K562 (cell line): ENCODE measurements at regions not wholly inside any gene's neighbourhood (a gene's known extent, or its start where the extent isn't known, plus 50 kb on each side); places are given as distances from the start of the nearest gene placed in this dataset.

Experiments
- ATAC-seq: fragments of 200-7000 bp; cut with Tn5 transposase; 3 replicates; pipeline ENCODE4 v1.9.1; 2020; ENCODE audit warnings: moderate library complexity
- BruUV-seq: library from RNA; stranded (reverse); fragments of 400-500 nt; replicated peaks from 2 replicates; lab custom pipeline; 2021; lab: Mats Ljungman, UMichigan
- CTCF ChIA-PET: fragments of 300-600 bp; formaldehyde crosslinking; extraction: SDS; loops from one replicate; lab custom pipeline; 2021; ENCODE audit warnings: low intra/inter-chr PET ratio; lab: Yijun Ruan, JAX
- POLR2A ChIA-PET: fragments of 300-600, 350-650 bp; sonication (Branson Sonifier 250); formaldehyde crosslinking; extraction: SDS; loops from one replicate; lab custom pipeline; 2021; ENCODE audit warnings: antibody characterized with exemption, inconsistent platforms; lab: Yijun Ruan, JAX
- DNase-seq, 4 experiments: peaks; one replicate each; pipeline versions ENCODE4 v3.0.0 to v3.0.0-alpha.2; 2011 to 2018; ENCODE audit warnings: low spot score in 3 of 4, mixed read lengths in 3 of 4; ENCODE audit errors: extremely low read depth in 1 of 4
- FAIRE-seq: peaks from 2 replicates; lab custom pipeline; 2011; peaks lifted over from hg19 to GRCh38; lab: Jason Lieb, UNC
- H2AFZ ChIP-seq: 2 replicates; pipeline ENCODE4 v1.6.0; 2011; ENCODE audit warnings: low read depth, low read length, control low read depth, inconsistent platforms
- H3K27ac ChIP-seq: fragments of 200-600 bp; 3 replicates; pipeline ENCODE4 v1.8.0; 2011; ENCODE audit warnings: low read depth, mild to moderate bottlenecking, control low read depth, inconsistent platforms, low read length, moderate library complexity, mixed read lengths; ENCODE audit errors: extremely low read depth
- H3K27me3 ChIP-seq, 2 experiments: fragments of 300-600 bp in 1 of 2; 2 replicates in 1 of 2; 3 replicates in 1 of 2; pipeline versions ENCODE4 v1.6.0 to v1.8.0; 2011; ENCODE audit warnings: inconsistent platforms in 2 of 2, low read length in 2 of 2, mild to moderate bottlenecking in 1 of 2, mixed read lengths in 1 of 2, moderate library complexity in 1 of 2; ENCODE audit not compliant: control insufficient read depth in 2 of 2, insufficient read depth in 2 of 2
- H3K36me3 ChIP-seq: fragments of 300-600 bp; 3 replicates; pipeline ENCODE4 v1.8.0; 2011; ENCODE audit warnings: mild to moderate bottlenecking, low read length, inconsistent platforms; ENCODE audit not compliant: control insufficient read depth, insufficient read depth
- H3K4me1 ChIP-seq, 2 experiments: fragments of 200-600 bp in 1 of 2; replicated peaks in 1 of 2; 2 replicates in 1 of 2; 3 replicates in 1 of 2; pipeline versions ENCODE4 v1.5.1 to v1.8.0; 2011; ENCODE audit warnings: inconsistent platforms in 2 of 2, low read length in 2 of 2, mild to moderate bottlenecking in 1 of 2, mixed read lengths in 1 of 2, moderate library complexity in 1 of 2; ENCODE audit not compliant: control insufficient read depth in 2 of 2, insufficient read depth in 2 of 2
- H3K4me2 ChIP-seq: 2 replicates; pipeline ENCODE4 v1.6.1; 2011; ENCODE audit warnings: low read length, control low read depth, inconsistent platforms, mixed read lengths; ENCODE audit not compliant: insufficient read depth
- H3K4me3 ChIP-seq: fragments of 200-600 bp; sonication (generic), shearing (Covaris generic); 2 replicates; pipeline ENCODE4 v1.5.1; 2016; ENCODE audit warnings: control low read depth, inconsistent platforms
- H3K79me2 ChIP-seq: fragments of 200-600 bp; 3 replicates; pipeline ENCODE4 v1.8.0; 2011; ENCODE audit warnings: low read length, inconsistent platforms; ENCODE audit not compliant: control insufficient read depth, insufficient read depth
- H3K9ac ChIP-seq, 2 experiments: 2 replicates each; pipeline versions ENCODE4 v1.6.0 to v1.6.1; 2011; ENCODE audit warnings: low read depth in 2 of 2, low read length in 2 of 2, control low read depth in 1 of 2, inconsistent platforms in 1 of 2, mild to moderate bottlenecking in 1 of 2, mixed read lengths in 1 of 2; ENCODE audit not compliant: insufficient read depth in 1 of 2
- H3K9me1 ChIP-seq: one replicate; pipeline ENCODE4 v1.6.0; 2011; ENCODE audit warnings: inconsistent platforms, mild to moderate bottlenecking, low read length, moderate library complexity; ENCODE audit not compliant: control insufficient read depth, insufficient read depth
- H3K9me3 ChIP-seq: replicated peaks from 2 replicates; pipeline ENCODE4 v1.5.1; 2011; ENCODE audit warnings: low read depth, low read length, inconsistent platforms; ENCODE audit not compliant: control insufficient read depth, insufficient read depth
- H4K20me1 ChIP-seq: replicated peaks from 2 replicates; pipeline ENCODE4 v1.6.1; 2011; ENCODE audit warnings: low read length, inconsistent platforms, mixed read lengths; ENCODE audit not compliant: control insufficient read depth, insufficient read depth
- ADNP ChIP-seq: fragments of 200-800 bp; sonication (Bioruptor generic); IDR thresholded peaks from 2 replicates; pipeline ENCODE4 v1.6.1; 2016; ENCODE audit warnings: missing genetic modification characterization, missing compliant biosample characterization
- CC2D1A ChIP-seq: fragments of 450-650 bp; IDR thresholded peaks from 2 replicates; pipeline ENCODE4 v1.6.1; 2017; ENCODE audit warnings: mild to moderate bottlenecking
- CHCHD3 ChIP-seq: fragments of 250-450 bp; sonication (Bioruptor Pico); IDR thresholded peaks from 2 replicates; pipeline ENCODE4 v2.1.2; 2022; ENCODE audit warnings: mild to moderate bottlenecking
- ELF4 ChIP-seq: fragments of 450-650 bp; formaldehyde crosslinking; IDR thresholded peaks from 2 replicates; pipeline ENCODE4 v1.4.0; 2022; ENCODE audit warnings: missing genetic modification characterization
- FOXP1 ChIP-seq: sonication (generic); formaldehyde crosslinking; IDR thresholded peaks from 2 replicates; pipeline ENCODE4 v1.8.0; 2022; ENCODE audit warnings: mild to moderate bottlenecking, missing genetic modification reagents
- GATA2 ChIP-seq: sonication (generic); formaldehyde crosslinking; IDR thresholded peaks from 2 replicates; pipeline ENCODE4 v1.4.0; 2020; ENCODE audit warnings: mild to moderate bottlenecking, missing genetic modification reagents
- ILK ChIP-seq: fragments of 450-650 bp; IDR thresholded peaks from 2 replicates; pipeline ENCODE4 v1.6.1; 2016; ENCODE audit warnings: missing genetic modification characterization, low read depth, mild to moderate bottlenecking, missing compliant biosample characterization, moderate library complexity, borderline replicate concordance
- KLF10 ChIP-seq: fragments of 250-450 bp; sonication (Bioruptor Pico); IDR thresholded peaks from 2 replicates; pipeline ENCODE4 v1.6.1; 2021; ENCODE audit warnings: matching md5 sums
- TCF3 ChIP-seq: sonication (generic); formaldehyde crosslinking; IDR thresholded peaks from 2 replicates; pipeline ENCODE4 v1.4.0; 2020; ENCODE audit warnings: mild to moderate bottlenecking, missing genetic modification reagents
- ZNF197 ChIP-seq: fragments of 200-800 bp; sonication (Bioruptor generic); IDR thresholded peaks from 2 replicates; pipeline ENCODE4 v1.6.1; 2016; ENCODE audit warnings: low read depth, missing genetic modification characterization, missing compliant biosample characterization
- WGBS: fragments of 100-300 bp; shearing (Covaris generic); methylation state at CpG from one replicate; pipeline ENCODE4 v1.1.6; 2016; ENCODE audit warnings: low coverage, mixed read lengths; ENCODE audit not compliant: insufficient coverage; ENCODE audit errors: missing lambda C conversion rate; 5-methylcytosine and 5-hydroxymethylcytosine counted together
- in situ Hi-C: fragments of 300-500 bp; cut with MboI; formaldehyde crosslinking; loops from 4 replicates; pipeline ENCODE4 v1.15.0; 2018; ENCODE audit warnings: inconsistent platforms, mixed read lengths
- intact Hi-C: fragments of 100-400 bp; cut with micrococcal nuclease; formaldehyde crosslinking; loops from 2 replicates; pipeline ENCODE4 v1.14.2; 2022
- TF ChIP-seq, protein P1 (sequence below): sonication (generic); formaldehyde crosslinking; IDR thresholded peaks from 2 replicates; pipeline ENCODE4 v1.8.0; 2022; ENCODE audit warnings: missing genetic modification reagents, mild to moderate bottlenecking, moderate library complexity, borderline replicate concordance

- H3K27ac ChIP-seq, result no peak overlapping the region
- H3K9ac ChIP-seq, result no peak overlapping the region
- TF ChIP-seq ZNF197 (CRISPR knock-in tag), result no peak
- TF ChIP-seq FOXP1 (CRISPR knock-in tag), result no peak
- no peak for TF ChIP-seq KLF10 (CRISPR knock-in tag)
- TF ChIP-seq ADNP, result no peak
- no peak for TF ChIP-seq ILK
- TF ChIP-seq ELF4 (CRISPR knock-in tag), result no peak
- no peak for TF ChIP-seq GATA2 (CRISPR knock-in tag)
- no peak for TF ChIP-seq CHCHD3 (CRISPR knock-in tag)
- no peak for TF ChIP-seq CC2D1A
- FAIRE-seq (no peak), DNase-seq (no peak), ATAC-seq (no peak)
- no peaks in the 10 kb centered on the region for H4K20me1 ChIP-seq
- H2AFZ ChIP-seq, result no peak overlapping the region
- H3K4me2 ChIP-seq, result no peak overlapping the region
- H3K27me3 ChIP-seq, result no peaks in the 10 kb centered on the region
- H3K4me1 ChIP-seq, result no peaks in the 10 kb centered on the region
- WGBS, result 0% methylated on average over 1 of the region's 3 CpGs
- CTCF ChIA-PET, result no interaction called here
- in situ Hi-C loops, result no loop called here
- no peaks in the 10 kb centered on the region for H3K9me3 ChIP-seq
- BruUV-seq, result no TSS peak
- H3K9me1 ChIP-seq, result no peaks in the 10 kb centered on the region
- H3K79me2 ChIP-seq, result no peaks in the 10 kb centered on the region
- H3K4me3 ChIP-seq, result no peak overlapping the region
- intact Hi-C loops, result no loop called here
- POLR2A ChIA-PET, result no interaction called here
- H3K36me3 ChIP-seq, result no peaks in the 10 kb centered on the region
These were observed 838.2 kb downstream of the RAPGEF2 start for GRCh38 chr4:159941076-159941475.

GRCh38 chr4:159944477-159944876, 841.6 kb downstream of the RAPGEF2 start:
- Histone ChIP-seq H3K27me3 (no peaks in the 10 kb centered on the region), H3K9me1 (no peaks in the 10 kb centered on the region), H3K9ac (no peak overlapping the region), H3K9me3 (no peaks in the 10 kb centered on the region), H3K4me1 (no peaks in the 10 kb centered on the region), H3K79me2 (no peaks in the 10 kb centered on the region), H3K36me3 (no peaks in the 10 kb centered on the region), H2AFZ (no peak overlapping the region), H4K20me1 (no peaks in the 10 kb centered on the region), H3K27ac (no peak overlapping the region), H3K4me2 (no peak overlapping the region), H3K4me3 (no peak overlapping the region)
- FAIRE-seq (no peak), DNase-seq (no peak), ATAC-seq (no peak)
- POLR2A ChIA-PET, result no interaction called here
- no TSS peak for BruUV-seq
- TF ChIP-seq, protein P1, sequence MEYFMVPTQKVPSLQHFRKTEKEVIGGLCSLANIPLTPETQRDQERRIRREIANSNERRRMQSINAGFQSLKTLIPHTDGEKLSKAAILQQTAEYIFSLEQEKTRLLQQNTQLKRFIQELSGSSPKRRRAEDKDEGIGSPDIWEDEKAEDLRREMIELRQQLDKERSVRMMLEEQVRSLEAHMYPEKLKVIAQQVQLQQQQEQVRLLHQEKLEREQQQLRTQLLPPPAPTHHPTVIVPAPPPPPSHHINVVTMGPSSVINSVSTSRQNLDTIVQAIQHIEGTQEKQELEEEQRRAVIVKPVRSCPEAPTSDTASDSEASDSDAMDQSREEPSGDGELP, result no peak
- no peak for TF ChIP-seq KLF10 (CRISPR knock-in tag)
- TF ChIP-seq TCF3 (CRISPR knock-in tag), result no peak
- in situ Hi-C loops, result no loop called here
- WGBS, result 0% methylated on average over 1 of the region's 4 CpGs
- intact Hi-C loops, result no loop called here
- CTCF ChIA-PET, result no interaction called here
